HG03025 (cell line): ENCODE measurements at regions not wholly inside any gene's neighbourhood (a gene's known extent, or its start where the extent isn't known, plus 50 kb on each side); places are given as distances from the start of the nearest gene placed in this dataset.

Experiments
- ATAC-seq: cut with Tn5 transposase; IDR thresholded peaks from one replicate; pipeline ENCODE4 v1.9.1; 2021; ENCODE audit warnings: mild to moderate bottlenecking, moderate library complexity; ENCODE audit not compliant: unreplicated experiment, low FRiP score

- ATAC-seq: no peak
Observed at GRCh38 chr14:25111061-25111601, 61.2 kb upstream of the STXBP6 start.

- ATAC-seq: no peak
Observed at GRCh38 chr14:25110106-25110505, 60.2 kb upstream of the STXBP6 start.

GRCh38 chr14:25108959-25109358 is 59.0 kb upstream of the STXBP6 start:
- ATAC-seq: no peak

- ATAC-seq: no peak
Observed at GRCh38 chr14:25108291-25108690, 58.3 kb upstream of the STXBP6 start.

- ATAC-seq: no peak
Observed at GRCh38 chr14:25103820-25104219, 53.9 kb upstream of the STXBP6 start.

- ATAC-seq: no peak
Observed at GRCh38 chr14:25103271-25103670, 53.3 kb upstream of the STXBP6 start.

- ATAC-seq: no peak
Observed at GRCh38 chr14:25102788-25103187, 52.8 kb upstream of the STXBP6 start.

GRCh38 chr14:25101276-25101675 is 51.3 kb upstream of the STXBP6 start:
- no peak for ATAC-seq
